ENCODE measurements at regions not wholly inside any gene's neighbourhood (a gene's known extent, or its start where the extent isn't known, plus 50 kb on each side); places are given as distances from the start of the nearest gene placed in this dataset.

- no peaks in the 10 kb centered on the region for H3K36me3 Mint-ChIP-seq
- Histone ChIP-seq H3K27me3 (ENCODE audit: control insufficient read depth in 2 of 2, insufficient read depth in 2 of 2, low read length in 2 of 2) (peaks cover 2% of the 10 kb centered on the region in 2 donors), H3K9me3 (replicated peaks in 1 of 2; ENCODE audit: control insufficient read depth in 1 of 2, insufficient read depth in 1 of 2, low read length in 2 of 2) (no peaks in the 10 kb centered on the region), H3K36me3 (replicated peaks in 1 of 2; ENCODE audit: control insufficient read depth in 1 of 2, insufficient read depth in 2 of 2, low read length in 2 of 2) (no peaks in the 10 kb centered on the region), H3K27ac (ENCODE audit: low read depth in 1 of 2, low read length in 2 of 2) (no peak overlapping the region), H3K4me1 (ENCODE audit: control insufficient read depth in 1 of 2, insufficient read depth in 2 of 2, low read length in 2 of 2) (no peaks in the 10 kb centered on the region), H4K20me1 (ENCODE audit: insufficient read depth, low read length) (no peaks in the 10 kb centered on the region), H3K9ac (ENCODE audit: insufficient read depth, low read length, poor library complexity, severe bottlenecking) (no peak overlapping the region), H2AFZ (ENCODE audit: insufficient read depth, low read depth, low read length, poor library complexity, severe bottlenecking) (no peak overlapping the region), H3K79me2 (ENCODE audit: insufficient read depth, low read length) (no peaks in the 10 kb centered on the region), H3K4me2 (replicated peaks; ENCODE audit: extremely low read depth, low read length, poor library complexity, severe bottlenecking) (no peak overlapping the region), H3K4me3 (replicated peaks in 1 of 3; ENCODE audit: low read depth in 2 of 3, low read length in 3 of 3) (no peak overlapping the region)
- H3K4me3 Mint-ChIP-seq = no peak overlapping the region
- WGBS (ENCODE audit: insufficient coverage) = no CpG with 5 or more reads among the region's 2 CpGs
- no peak for TF ChIP-seq CTCF (IDR thresholded peaks at IDR 0.05)
- H3K27ac Mint-ChIP-seq = no peak overlapping the region
- H3K9me3 Mint-ChIP-seq = peaks cover 0 to 11% (median 7%) of the 10 kb centered on the region in 7 donors
- intact Hi-C loops (cut with micrococcal nuclease) = no loop called here
- peaks cover 1 to 9% (median 6%) of the 10 kb centered on the region in 3 donors for H3K27me3 Mint-ChIP-seq (ENCODE audit: low read depth in 3 of 3)
- H3K4me1 Mint-ChIP-seq = no peaks in the 10 kb centered on the region
- DNase-seq = no peak
Observed at GRCh38 chr17:33704856-33705255, 411.8 kb upstream of the ASIC2 start.

GRCh38 chr17:33709881-33710280 is 416.8 kb upstream of the ASIC2 start:
- H3K4me3 Mint-ChIP-seq = peak overlapping the region in 1 of 2 donors; percentile 3
- peaks cover 0 to 11% (median 7%) of the 10 kb centered on the region in 7 donors for H3K9me3 Mint-ChIP-seq
- no peak overlapping the region for H3K27ac Mint-ChIP-seq
- no peaks in the 10 kb centered on the region for H4K20me1 ChIP-seq (ENCODE audit: insufficient read depth, low read length)
- no peak for TF ChIP-seq CTCF (IDR thresholded peaks at IDR 0.05)
- H3K27ac ChIP-seq (ENCODE audit: low read depth in 1 of 2, low read length in 2 of 2) = no peak overlapping the region
- DNase-seq = no peak
- 73% methylated on average over 2 of the region's 2 CpGs for WGBS (ENCODE audit: insufficient coverage)
- H2AFZ ChIP-seq (ENCODE audit: insufficient read depth, low read depth, low read length, poor library complexity, severe bottlenecking) = no peak overlapping the region
- H3K36me3 Mint-ChIP-seq = no peaks in the 10 kb centered on the region
- no peaks in the 10 kb centered on the region for H3K4me1 Mint-ChIP-seq
- H3K36me3 ChIP-seq (replicated peaks in 1 of 2; ENCODE audit: control insufficient read depth in 1 of 2, insufficient read depth in 2 of 2, low read length in 2 of 2) = no peaks in the 10 kb centered on the region
- H3K4me1 ChIP-seq (ENCODE audit: control insufficient read depth in 1 of 2, insufficient read depth in 2 of 2, low read length in 2 of 2) = no peaks in the 10 kb centered on the region
- no peaks in the 10 kb centered on the region for H3K9me3 ChIP-seq (replicated peaks in 1 of 2; ENCODE audit: control insufficient read depth in 1 of 2, insufficient read depth in 1 of 2, low read length in 2 of 2)
- H3K79me2 ChIP-seq (ENCODE audit: insufficient read depth, low read length) = no peaks in the 10 kb centered on the region
- H3K27me3 Mint-ChIP-seq (ENCODE audit: low read depth in 3 of 3) = peaks cover 2 to 10% (median 9%) of the 10 kb centered on the region in 3 donors
- intact Hi-C loops (cut with micrococcal nuclease) = no loop called here
- H3K4me3 ChIP-seq (replicated peaks in 1 of 3; ENCODE audit: low read depth in 2 of 3, low read length in 3 of 3) = no peak overlapping the region
- H3K27me3 ChIP-seq (ENCODE audit: control insufficient read depth in 2 of 2, insufficient read depth in 2 of 2, low read length in 2 of 2) = peaks cover 0 to 2% of the 10 kb centered on the region in 2 donors
- H3K4me2 ChIP-seq (replicated peaks; ENCODE audit: extremely low read depth, low read length, poor library complexity, severe bottlenecking) = no peak overlapping the region
- H3K9ac ChIP-seq (ENCODE audit: insufficient read depth, low read length, poor library complexity, severe bottlenecking) = no peak overlapping the region

All from CD14-positive monocyte (primary cell).